HCT116 (cell line): ENCODE measurements at regions not wholly inside any gene's neighbourhood (a gene's known extent, or its start where the extent isn't known, plus 50 kb on each side); places are given as distances from the start of the nearest gene placed in this dataset.

Experiments
- CBX3 ChIP-seq: IDR thresholded peaks from 2 replicates; pipeline ENCODE4 v1.6.1; 2012; ENCODE audit warnings: low read depth
- CTCF ChIP-seq, 3 experiments: fragments of 200-600 bp in 1 of 3; sonication (generic) in 1 of 3; IDR thresholded peaks in 2 of 3; conservative IDR thresholded peaks in 1 of 3; 2 replicates each; pipeline ENCODE4 v1.5.1; 2012 to 2017; ENCODE audit warnings: low read depth in 2 of 3, low read length in 2 of 3, antibody characterized with exemption in 1 of 3, borderline replicate concordance in 1 of 3, control low read depth in 1 of 3, mild to moderate bottlenecking in 1 of 3, mixed read lengths in 1 of 3, mixed run types in 1 of 3, moderate library complexity in 1 of 3; ENCODE audit not compliant: insufficient read depth in 1 of 3
- EZH2 ChIP-seq: fragments of 200-600 bp; sonication (generic); IDR thresholded peaks from 2 replicates; pipeline ENCODE4 v1.6.1; 2017; ENCODE audit warnings: antibody characterized with exemption, mixed run types
- EZH2phosphoT487 ChIP-seq: fragments of 200-600 bp; IDR thresholded peaks from 2 replicates; pipeline ENCODE4 v1.6.1; 2018; ENCODE audit warnings: antibody characterized with exemption, borderline replicate concordance
- FOSL1 ChIP-seq: IDR thresholded peaks from 2 replicates; pipeline ENCODE4 v1.6.1; 2012; ENCODE audit warnings: low read depth
- JUND ChIP-seq: IDR thresholded peaks from 2 replicates; pipeline ENCODE4 v1.6.1; 2012
- MAX ChIP-seq: IDR thresholded peaks from 2 replicates; pipeline ENCODE4 v1.6.1; 2012
- POLR2A ChIP-seq: IDR thresholded peaks from 2 replicates; pipeline ENCODE4 v1.7.0; 2011; ENCODE audit warnings: borderline replicate concordance; ENCODE audit not compliant: insufficient read depth, insufficient read length; ENCODE audit errors: extremely low read depth
- POLR2AphosphoS5 ChIP-seq: IDR thresholded peaks from 2 replicates; pipeline ENCODE4 v1.6.1; 2011; ENCODE audit warnings: mild to moderate bottlenecking, low read depth, low read length, moderate library complexity
- SIN3A ChIP-seq: IDR thresholded peaks from 2 replicates; pipeline ENCODE4 v1.6.1; 2012; ENCODE audit warnings: low read depth
- SRF ChIP-seq: IDR thresholded peaks from 2 replicates; pipeline ENCODE4 v1.6.1; 2012; ENCODE audit warnings: low read depth
- ZFX ChIP-seq: fragments of 450-650 bp; IDR thresholded peaks from 2 replicates; pipeline ENCODE4 v1.6.1; 2017

GRCh38 chr1:87689487-87689886 is 360.8 kb downstream of the LMO4 start:
- TF ChIP-seq CTCF (IDR thresholded peaks at IDR 0.05 in 2 of 3, conservative IDR thresholded peaks at IDR 0.05 in 1 of 3; ENCODE audit: borderline replicate concordance in 1 of 3, insufficient read depth in 1 of 3, low read depth in 2 of 3, low read length in 2 of 3) (no peak), CBX3 (no peak), SRF (no peak), POLR2A (no peak), POLR2AphosphoS5 (no peak), SIN3A (no peak), MAX (no peak), EZH2phosphoT487 (no peak), JUND (no peak), EZH2 (no peak), FOSL1 (no peak), ZFX (no peak)
